GM12878 (cell line): ENCODE measurements at regions not wholly inside any gene's neighbourhood (a gene's known extent, or its start where the extent isn't known, plus 50 kb on each side); places are given as distances from the start of the nearest gene placed in this dataset.

Source experiments
- ATAC-seq: fragments of 200-7000 bp; cut with Tn5 transposase; 3 replicates; pipeline ENCODE4 v1.9.1; 2020; ENCODE audit warnings: mild to moderate bottlenecking, moderate library complexity
- BruUV-seq: library from RNA; stranded (reverse); fragments of 400-500 nt; replicated peaks from 2 replicates; lab custom pipeline; 2021; lab: Mats Ljungman, UMichigan
- CTCF ChIA-PET: fragments of 300-600 bp; sonication (Branson Sonifier 250); formaldehyde crosslinking; extraction: SDS; loops from one replicate; lab custom pipeline; 2021; ENCODE audit warnings: inconsistent platforms; lab: Yijun Ruan, JAX
- POLR2A ChIA-PET: fragments of 350-600 bp; formaldehyde crosslinking; extraction: SDS; loops from one replicate; lab custom pipeline; 2021; ENCODE audit warnings: inconsistent platforms; lab: Charles Lee
- RAD21 ChIA-PET: fragments of 300-600 bp; sonication (Branson Sonifier 250); formaldehyde crosslinking; loops from one replicate; lab custom pipeline; 2023; ENCODE audit warnings: antibody characterized with exemption; ENCODE audit not compliant: unreplicated experiment; lab: Charles Lee
- SMC1A ChIA-PET: fragments of 300-600 bp; sonication (Branson Sonifier 250); formaldehyde crosslinking; loops from one replicate; lab custom pipeline; 2023; ENCODE audit not compliant: unreplicated experiment, uncharacterized antibody; lab: Charles Lee
- DNase-seq: peaks from one replicate; pipeline ENCODE4 v3.0.0-alpha.2; 2011; ENCODE audit warnings: low read depth, low spot score
- FAIRE-seq: peaks from 3 replicates; lab custom pipeline; 2011; peaks lifted over from hg19 to GRCh38; lab: Jason Lieb, UNC
- H2AFZ ChIP-seq: 2 replicates; pipeline ENCODE4 v1.6.0; 2011; ENCODE audit warnings: low read depth, low read length, control low read depth; ENCODE audit not compliant: control insufficient read depth
- H3K27ac ChIP-seq: 2 replicates; pipeline ENCODE4 v1.5.1; 2011; ENCODE audit warnings: control low read depth; ENCODE audit not compliant: control insufficient read depth, insufficient read depth
- H3K27me3 ChIP-seq, 2 experiments: replicated peaks in 1 of 2; 2 replicates each; pipeline versions ENCODE4 v1.6.0 to v1.6.1; 2011; ENCODE audit warnings: low read length in 1 of 2; ENCODE audit not compliant: control insufficient read depth in 2 of 2, insufficient read depth in 2 of 2
- H3K36me3 ChIP-seq, 2 experiments: 2 replicates each; pipeline ENCODE4 v1.5.1; 2011; ENCODE audit warnings: low read length in 1 of 2; ENCODE audit not compliant: control insufficient read depth in 2 of 2, insufficient read depth in 2 of 2
- H3K4me1 ChIP-seq: 2 replicates; pipeline ENCODE4 v1.6.1; 2011; ENCODE audit warnings: mild to moderate bottlenecking, low read length, moderate library complexity, mixed read lengths; ENCODE audit not compliant: control insufficient read depth, insufficient read depth
- H3K4me2 ChIP-seq: 2 replicates; pipeline ENCODE4 v1.6.0; 2011; ENCODE audit warnings: control low read depth; ENCODE audit not compliant: control insufficient read depth, insufficient read depth
- H3K4me3 ChIP-seq: fragments of 200-600 bp; sonication (generic); 2 replicates; pipeline ENCODE4 v1.5.1; 2016
- H3K79me2 ChIP-seq: 2 replicates; pipeline ENCODE4 v1.6.0; 2011; ENCODE audit warnings: low read length; ENCODE audit not compliant: control insufficient read depth, insufficient read depth
- H3K9ac ChIP-seq: 2 replicates; pipeline ENCODE4 v1.8.0; 2011; ENCODE audit warnings: low read length, control low read depth, mixed read lengths; ENCODE audit not compliant: control insufficient read depth, insufficient read depth
- H3K9me3 ChIP-seq: replicated peaks from 3 replicates; pipeline ENCODE4 v1.5.1; 2011; ENCODE audit warnings: mild to moderate bottlenecking, low read length; ENCODE audit not compliant: control insufficient read depth, insufficient read depth
- H4K20me1 ChIP-seq: 2 replicates; pipeline ENCODE4 v1.6.0; 2011; ENCODE audit not compliant: control insufficient read depth, insufficient read depth
- HDAC2 ChIP-seq: fragments of 200-600 bp; sonication (generic); IDR thresholded peaks from 2 replicates; pipeline ENCODE4 v1.6.1; 2017
- LARP7 ChIP-seq: fragments of 450-650 bp; IDR thresholded peaks from 2 replicates; pipeline ENCODE4 v1.6.1; 2017; ENCODE audit warnings: mild to moderate bottlenecking
- MAX ChIP-seq: IDR thresholded peaks from 2 replicates; pipeline ENCODE4 v1.6.1; 2012; ENCODE audit warnings: low read depth, low read length, improper control_type of control experiment
- MTA2 ChIP-seq: fragments of 450-650 bp; IDR thresholded peaks from 2 replicates; pipeline ENCODE4 v1.6.1; 2016; ENCODE audit warnings: low read depth, mild to moderate bottlenecking, moderate library complexity
- NFIC ChIP-seq: IDR thresholded peaks from 2 replicates; pipeline ENCODE4 v1.6.1; 2012; ENCODE audit warnings: low read depth, mild to moderate bottlenecking, inconsistent platforms, low read length, moderate library complexity
- PML ChIP-seq: IDR thresholded peaks from 2 replicates; pipeline ENCODE4 v1.6.1; 2012; ENCODE audit warnings: low read length, inconsistent platforms
- RELA ChIP-seq: fragments of 450-650 bp; IDR thresholded peaks from 2 replicates; pipeline ENCODE4 v1.8.0; 2014; ENCODE audit warnings: borderline replicate concordance; ENCODE audit not compliant: partially characterized antibody
- SMAD5 ChIP-seq: IDR thresholded peaks from 2 replicates; pipeline ENCODE4 v1.6.1; 2016; ENCODE audit warnings: antibody characterized with exemption, low read depth
- SP1 ChIP-seq: IDR thresholded peaks from one replicate; pipeline ENCODE4 v1.6.1; 2011; ENCODE audit warnings: low read depth, low read length
- TARDBP ChIP-seq: IDR thresholded peaks from 2 replicates; pipeline ENCODE4 v1.6.1; 2016; ENCODE audit warnings: borderline replicate concordance
- TBL1XR1 ChIP-seq: IDR thresholded peaks from 2 replicates; pipeline ENCODE4 v1.6.1; 2012; ENCODE audit warnings: low read depth, low read length, improper control_type of control experiment
- WGBS: methylation state at CpG from one replicate; pipeline ENCODE4 v1.1.6; 2016; ENCODE audit warnings: low lambda C conversion rate; ENCODE audit not compliant: insufficient replicate concordance, insufficient coverage; ENCODE audit errors: missing lambda C conversion rate; 5-methylcytosine and 5-hydroxymethylcytosine counted together
- in situ Hi-C: fragments of 300-500 bp; cut with MboI; formaldehyde crosslinking; loops from 9 replicates; pipeline ENCODE4 v1.14.3; 2018; ENCODE audit warnings: mixed read lengths
- intact Hi-C: fragments of 100-400 bp; cut with micrococcal nuclease; formaldehyde crosslinking; loops from one replicate; pipeline ENCODE4 v1.14.2; 2022; ENCODE audit not compliant: unreplicated experiment
- TF ChIP-seq, protein P1 (sequence below): fragments of 450-650 bp; IDR thresholded peaks from 2 replicates; pipeline ENCODE4 v1.6.1; 2017; ENCODE audit warnings: mild to moderate bottlenecking, moderate library complexity
- TF ChIP-seq, protein P2 (sequence below): fragments of 450-650 bp; IDR thresholded peaks from 2 replicates; pipeline ENCODE4 v1.6.1; 2017; ENCODE audit warnings: mild to moderate bottlenecking, moderate library complexity

- H3K79me2 ChIP-seq = no peaks in the 10 kb centered on the region
- no peaks in the 10 kb centered on the region for H3K9me3 ChIP-seq
- DNase-seq (no peak), FAIRE-seq (no peak), ATAC-seq (no peak)
- H3K9ac ChIP-seq = no peak overlapping the region
- no peak overlapping the region for H2AFZ ChIP-seq
- BruUV-seq = no TSS peak
- H3K4me3 ChIP-seq = no peak overlapping the region
- TF ChIP-seq HDAC2 = no peak
- no peak for TF ChIP-seq MTA2
- TF ChIP-seq, protein P1, sequence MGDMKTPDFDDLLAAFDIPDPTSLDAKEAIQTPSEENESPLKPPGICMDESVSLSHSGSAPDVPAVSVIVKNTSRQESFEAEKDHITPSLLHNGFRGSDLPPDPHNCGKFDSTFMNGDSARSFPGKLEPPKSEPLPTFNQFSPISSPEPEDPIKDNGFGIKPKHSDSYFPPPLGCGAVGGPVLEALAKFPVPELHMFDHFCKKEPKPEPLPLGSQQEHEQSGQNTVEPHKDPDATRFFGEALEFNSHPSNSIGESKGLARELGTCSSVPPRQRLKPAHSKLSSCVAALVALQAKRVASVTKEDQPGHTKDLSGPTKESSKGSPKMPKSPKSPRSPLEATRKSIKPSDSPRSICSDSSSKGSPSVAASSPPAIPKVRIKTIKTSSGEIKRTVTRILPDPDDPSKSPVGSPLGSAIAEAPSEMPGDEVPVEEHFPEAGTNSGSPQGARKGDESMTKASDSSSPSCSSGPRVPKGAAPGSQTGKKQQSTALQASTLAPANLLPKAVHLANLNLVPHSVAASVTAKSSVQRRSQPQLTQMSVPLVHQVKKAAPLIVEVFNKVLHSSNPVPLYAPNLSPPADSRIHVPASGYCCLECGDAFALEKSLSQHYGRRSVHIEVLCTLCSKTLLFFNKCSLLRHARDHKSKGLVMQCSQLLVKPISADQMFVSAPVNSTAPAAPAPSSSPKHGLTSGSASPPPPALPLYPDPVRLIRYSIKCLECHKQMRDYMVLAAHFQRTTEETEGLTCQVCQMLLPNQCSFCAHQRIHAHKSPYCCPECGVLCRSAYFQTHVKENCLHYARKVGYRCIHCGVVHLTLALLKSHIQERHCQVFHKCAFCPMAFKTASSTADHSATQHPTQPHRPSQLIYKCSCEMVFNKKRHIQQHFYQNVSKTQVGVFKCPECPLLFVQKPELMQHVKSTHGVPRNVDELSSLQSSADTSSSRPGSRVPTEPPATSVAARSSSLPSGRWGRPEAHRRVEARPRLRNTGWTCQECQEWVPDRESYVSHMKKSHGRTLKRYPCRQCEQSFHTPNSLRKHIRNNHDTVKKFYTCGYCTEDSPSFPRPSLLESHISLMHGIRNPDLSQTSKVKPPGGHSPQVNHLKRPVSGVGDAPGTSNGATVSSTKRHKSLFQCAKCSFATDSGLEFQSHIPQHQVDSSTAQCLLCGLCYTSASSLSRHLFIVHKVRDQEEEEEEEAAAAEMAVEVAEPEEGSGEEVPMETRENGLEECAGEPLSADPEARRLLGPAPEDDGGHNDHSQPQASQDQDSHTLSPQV = no peak
- TF ChIP-seq SMAD5 = no peak
- TF ChIP-seq SP1 = no peak
- H3K27ac ChIP-seq = no peak overlapping the region
- H3K4me2 ChIP-seq = no peak overlapping the region
- in situ Hi-C loops = no loop called here
- 48% methylated on average over 7 of the region's 7 CpGs for WGBS
- H3K27me3 ChIP-seq = no peaks in the 10 kb centered on the region
- CTCF ChIA-PET = no interaction called here
- RAD21 ChIA-PET = no interaction called here
- H4K20me1 ChIP-seq = no peaks in the 10 kb centered on the region
- no peaks in the 10 kb centered on the region for H3K36me3 ChIP-seq
- POLR2A ChIA-PET = no interaction called here
- intact Hi-C loops = no loop called here
- SMC1A ChIA-PET = no interaction called here
- no peaks in the 10 kb centered on the region for H3K4me1 ChIP-seq
These were observed 57.9 kb downstream of the PYDC2 start for GRCh38 chr3:191518861-191519260.

DNA sequence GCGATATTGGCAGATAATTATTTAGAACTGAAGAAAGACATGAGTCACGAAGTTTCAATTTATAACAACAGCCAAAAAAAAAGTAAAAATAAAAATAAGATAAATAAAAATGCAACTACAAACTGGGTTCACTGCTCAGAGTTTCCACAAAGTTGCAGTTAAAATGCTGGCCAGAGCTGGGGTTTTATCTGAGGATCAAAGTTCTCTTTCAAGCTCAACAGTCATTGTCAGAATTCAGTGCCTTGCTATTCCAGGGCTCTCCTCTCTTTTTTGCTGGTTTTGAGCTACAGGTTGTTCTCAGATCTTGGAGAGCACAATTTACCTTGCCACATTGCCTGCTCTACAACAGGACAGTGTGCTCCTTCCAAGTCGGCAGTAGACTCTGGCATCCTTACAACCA, 60.1 kb downstream of the PYDC2 start:
- POLR2A ChIA-PET = no interaction called here
- in situ Hi-C loops (no loop called here), intact Hi-C loops (no loop called here)
- SMC1A ChIA-PET = no interaction called here
- FAIRE-seq (no peak), ATAC-seq (no peak), DNase-seq (no peak)
- Histone ChIP-seq H4K20me1 (no peaks in the 10 kb centered on the region), H2AFZ (no peak overlapping the region), H3K9ac (no peak overlapping the region), H3K79me2 (no peaks in the 10 kb centered on the region), H3K27me3 (no peaks in the 10 kb centered on the region), H3K4me3 (no peak overlapping the region), H3K36me3 (no peaks in the 10 kb centered on the region), H3K27ac (no peak overlapping the region), H3K4me1 (no peaks in the 10 kb centered on the region), H3K9me3 (no peaks in the 10 kb centered on the region), H3K4me2 (no peak overlapping the region)
- WGBS = 33% methylated on average over 3 of the region's 3 CpGs
- BruUV-seq = no TSS peak
- RAD21 ChIA-PET = no interaction called here
- CTCF ChIA-PET = no interaction called here
- TF ChIP-seq MAX (no peak), LARP7 (no peak), NFIC (no peak), RELA (no peak), TARDBP (no peak), TBL1XR1 (no peak), PML (no peak)
- TF ChIP-seq, protein P2, sequence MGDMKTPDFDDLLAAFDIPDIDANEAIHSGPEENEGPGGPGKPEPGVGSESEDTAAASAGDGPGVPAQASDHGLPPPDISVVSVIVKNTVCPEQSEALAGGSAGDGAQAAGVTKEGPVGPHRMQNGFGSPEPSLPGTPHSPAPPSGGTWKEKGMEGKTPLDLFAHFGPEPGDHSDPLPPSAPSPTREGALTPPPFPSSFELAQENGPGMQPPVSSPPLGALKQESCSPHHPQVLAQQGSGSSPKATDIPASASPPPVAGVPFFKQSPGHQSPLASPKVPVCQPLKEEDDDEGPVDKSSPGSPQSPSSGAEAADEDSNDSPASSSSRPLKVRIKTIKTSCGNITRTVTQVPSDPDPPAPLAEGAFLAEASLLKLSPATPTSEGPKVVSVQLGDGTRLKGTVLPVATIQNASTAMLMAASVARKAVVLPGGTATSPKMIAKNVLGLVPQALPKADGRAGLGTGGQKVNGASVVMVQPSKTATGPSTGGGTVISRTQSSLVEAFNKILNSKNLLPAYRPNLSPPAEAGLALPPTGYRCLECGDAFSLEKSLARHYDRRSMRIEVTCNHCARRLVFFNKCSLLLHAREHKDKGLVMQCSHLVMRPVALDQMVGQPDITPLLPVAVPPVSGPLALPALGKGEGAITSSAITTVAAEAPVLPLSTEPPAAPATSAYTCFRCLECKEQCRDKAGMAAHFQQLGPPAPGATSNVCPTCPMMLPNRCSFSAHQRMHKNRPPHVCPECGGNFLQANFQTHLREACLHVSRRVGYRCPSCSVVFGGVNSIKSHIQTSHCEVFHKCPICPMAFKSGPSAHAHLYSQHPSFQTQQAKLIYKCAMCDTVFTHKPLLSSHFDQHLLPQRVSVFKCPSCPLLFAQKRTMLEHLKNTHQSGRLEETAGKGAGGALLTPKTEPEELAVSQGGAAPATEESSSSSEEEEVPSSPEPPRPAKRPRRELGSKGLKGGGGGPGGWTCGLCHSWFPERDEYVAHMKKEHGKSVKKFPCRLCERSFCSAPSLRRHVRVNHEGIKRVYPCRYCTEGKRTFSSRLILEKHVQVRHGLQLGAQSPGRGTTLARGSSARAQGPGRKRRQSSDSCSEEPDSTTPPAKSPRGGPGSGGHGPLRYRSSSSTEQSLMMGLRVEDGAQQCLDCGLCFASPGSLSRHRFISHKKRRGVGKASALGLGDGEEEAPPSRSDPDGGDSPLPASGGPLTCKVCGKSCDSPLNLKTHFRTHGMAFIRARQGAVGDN = no peak
